Gastroesophageal sphincter (tissue), 3 donors: ENCODE measurements at regions not wholly inside any gene's neighbourhood (a gene's known extent, or its start where the extent isn't known, plus 50 kb on each side); places are given as distances from the start of the nearest gene placed in this dataset.

Source experiments
- POLR2A ChIP-seq, 2 donors: fragments of 450-650 bp; IDR thresholded peaks; one replicate each; pipeline ENCODE4 v1.6.1; 2017; ENCODE audit warnings: antibody characterized with exemption in 2 of 2, mild to moderate bottlenecking in 2 of 2, moderate library complexity in 1 of 2
- POLR2AphosphoS5 ChIP-seq: sonication (generic); formaldehyde crosslinking; IDR thresholded peaks from one replicate; pipeline ENCODE4 v1.6.1; 2017; ENCODE audit warnings: antibody characterized with exemption
- TF ChIP-seq, protein P1 (sequence below), 4 experiments: fragments of 200-600 bp in 2 of 4; fragments of 450-650 bp in 2 of 4; sonication (generic) in 1 of 4; IDR thresholded peaks; one replicate each; pipeline ENCODE4 v1.5.1; 2017 to 2019; ENCODE audit warnings: antibody characterized with exemption in 4 of 4, mild to moderate bottlenecking in 2 of 4, moderate library complexity in 2 of 4

GRCh38 chr11:105344938-105345337 is 205.4 kb upstream of the CARD18 start:
- TF ChIP-seq, protein P1, sequence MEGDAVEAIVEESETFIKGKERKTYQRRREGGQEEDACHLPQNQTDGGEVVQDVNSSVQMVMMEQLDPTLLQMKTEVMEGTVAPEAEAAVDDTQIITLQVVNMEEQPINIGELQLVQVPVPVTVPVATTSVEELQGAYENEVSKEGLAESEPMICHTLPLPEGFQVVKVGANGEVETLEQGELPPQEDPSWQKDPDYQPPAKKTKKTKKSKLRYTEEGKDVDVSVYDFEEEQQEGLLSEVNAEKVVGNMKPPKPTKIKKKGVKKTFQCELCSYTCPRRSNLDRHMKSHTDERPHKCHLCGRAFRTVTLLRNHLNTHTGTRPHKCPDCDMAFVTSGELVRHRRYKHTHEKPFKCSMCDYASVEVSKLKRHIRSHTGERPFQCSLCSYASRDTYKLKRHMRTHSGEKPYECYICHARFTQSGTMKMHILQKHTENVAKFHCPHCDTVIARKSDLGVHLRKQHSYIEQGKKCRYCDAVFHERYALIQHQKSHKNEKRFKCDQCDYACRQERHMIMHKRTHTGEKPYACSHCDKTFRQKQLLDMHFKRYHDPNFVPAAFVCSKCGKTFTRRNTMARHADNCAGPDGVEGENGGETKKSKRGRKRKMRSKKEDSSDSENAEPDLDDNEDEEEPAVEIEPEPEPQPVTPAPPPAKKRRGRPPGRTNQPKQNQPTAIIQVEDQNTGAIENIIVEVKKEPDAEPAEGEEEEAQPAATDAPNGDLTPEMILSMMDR (IDR thresholded peaks at IDR 0.05) = no peak
- TF ChIP-seq POLR2A (IDR thresholded peaks at IDR 0.05) (no peak), POLR2AphosphoS5 (no peak)
